ENCODE measurements at regions not wholly inside any gene's neighbourhood (a gene's known extent, or its start where the extent isn't known, plus 50 kb on each side); places are given as distances from the start of the nearest gene placed in this dataset.

GRCh38 chr2:234339011-234339410 is 157.9 kb downstream of the ARL4C start:
- no peak for DNase-seq (ENCODE audit: low spot score in 2 of 2)
- H3K4me3 ChIP-seq (ENCODE audit: low read depth, poor library complexity, severe bottlenecking): no peak overlapping the region
- no peak for TF ChIP-seq POLR2A (IDR thresholded peaks at IDR 0.05)
- whole genome bisulfite sequencing, 2 donors: 85 to 98% methylated on average over 2 of the region's 2 CpGs
- intact Hi-C loops (cut with DNase I; ENCODE audit: low total_unique reads): no loop called here

DNA sequence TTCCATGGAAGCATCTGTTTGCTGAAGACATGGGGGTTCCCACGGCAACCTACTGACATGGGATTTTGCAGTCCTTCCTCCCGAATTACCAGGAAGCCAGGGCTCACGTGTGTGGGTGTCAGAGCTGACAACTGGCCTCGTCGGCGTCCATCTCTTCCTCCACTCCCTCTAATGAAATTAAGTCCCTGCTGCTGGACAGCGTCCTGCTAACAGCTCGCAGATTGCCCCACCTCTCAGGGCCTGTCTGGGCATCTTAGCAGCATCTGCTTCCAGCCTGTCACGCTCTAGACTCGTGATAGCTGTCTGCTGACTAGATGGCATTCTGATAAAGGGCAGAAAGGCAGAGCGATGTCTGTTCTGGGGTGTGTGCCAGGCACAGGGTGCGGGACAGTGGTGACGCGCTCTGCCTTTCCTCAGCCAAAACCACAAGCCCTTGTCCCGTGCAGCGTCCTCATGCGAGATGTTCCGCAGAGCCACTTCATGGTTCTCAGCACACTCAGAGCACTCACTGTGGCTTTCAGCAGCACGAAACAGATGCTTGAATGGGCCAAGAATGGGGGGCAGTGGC is 161.1 kb downstream of the ARL4C start:
- intact Hi-C loops (cut with DNase I; ENCODE audit: low total_unique reads): no loop called here
- no peak overlapping the region for H3K4me3 ChIP-seq (ENCODE audit: low read depth, poor library complexity, severe bottlenecking)
- WGBS, 2 donors: 4 to 10% methylated on average over 17 to 19 of the region's 19 CpGs
- TF ChIP-seq POLR2A (IDR thresholded peaks at IDR 0.05) (no peak), CTCF (IDR thresholded peaks at IDR 0.05) (no peak)
- DNase-seq (ENCODE audit: low spot score in 2 of 2): peak; percentile 96 to 98

GRCh38 chr2:234334756-234335155 is 162.1 kb downstream of the ARL4C start:
- TF ChIP-seq CTCF (IDR thresholded peaks at IDR 0.05) (no peak), POLR2A (IDR thresholded peaks at IDR 0.05) (no peak)
- no peak for DNase-seq (ENCODE audit: low spot score in 2 of 2)
- no peak overlapping the region for H3K4me3 ChIP-seq (ENCODE audit: low read depth, poor library complexity, severe bottlenecking)
- intact Hi-C loops (cut with DNase I; ENCODE audit: low total_unique reads): no loop called here
- 56 to 61% methylated on average over 4 of the region's 4 CpGs for WGBS, 2 donors

- DNase-seq (ENCODE audit: low spot score in 2 of 2): peak in 1 of 2 donors; percentile 84
- H3K4me3 ChIP-seq (ENCODE audit: low read depth, poor library complexity, severe bottlenecking): no peak overlapping the region
- intact Hi-C loops (cut with DNase I; ENCODE audit: low total_unique reads): no loop called here
- TF ChIP-seq CTCF (IDR thresholded peaks at IDR 0.05) (no peak), POLR2A (IDR thresholded peaks at IDR 0.05) (no peak)
- 27 to 59% methylated on average over 3 of the region's 3 CpGs for WGBS, 2 donors
Measured at GRCh38 chr2:234334151-234334550, 162.7 kb downstream of the ARL4C start.

GRCh38 chr2:234333168-234334130 is 163.4 kb downstream of the ARL4C start:
- DNase-seq (ENCODE audit: low spot score in 2 of 2): peak in 1 of 2 donors; percentile 82
- no peak overlapping the region for H3K4me3 ChIP-seq (ENCODE audit: low read depth, poor library complexity, severe bottlenecking)
- no peak for TF ChIP-seq POLR2A (IDR thresholded peaks at IDR 0.05)
- TF ChIP-seq CTCF (IDR thresholded peaks at IDR 0.05): no peak
- intact Hi-C loops (cut with DNase I; ENCODE audit: low total_unique reads): no loop called here
- WGBS, 2 donors: 89 to 90% methylated on average over 8 to 10 of the region's 10 CpGs

DNA sequence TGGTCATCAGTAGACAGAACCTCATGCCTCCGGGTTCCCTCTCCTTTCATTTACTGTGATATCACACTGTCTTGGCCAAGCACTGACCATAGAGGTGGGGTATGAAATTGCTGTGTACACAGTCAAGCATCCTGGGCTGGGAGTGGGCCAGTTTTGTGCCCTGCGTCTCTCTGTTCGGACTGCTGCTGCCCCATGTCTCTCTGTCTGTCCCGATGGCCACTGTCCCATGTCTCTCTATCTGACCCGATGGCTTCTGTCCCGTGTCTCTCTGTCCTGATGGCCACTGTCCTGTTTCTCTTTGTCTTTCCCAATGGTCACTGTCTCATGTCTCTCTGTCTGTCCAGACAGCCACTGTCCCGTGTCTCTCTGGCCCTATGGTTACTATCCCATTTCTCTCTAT is 164.9 kb downstream of the ARL4C start:
- intact Hi-C loops (cut with DNase I; ENCODE audit: low total_unique reads): no loop called here
- H3K4me3 ChIP-seq (ENCODE audit: low read depth, poor library complexity, severe bottlenecking): no peak overlapping the region
- no peak for TF ChIP-seq POLR2A (IDR thresholded peaks at IDR 0.05)
- TF ChIP-seq CTCF (IDR thresholded peaks at IDR 0.05): no peak
- 89 to 94% methylated on average over 7 of the region's 7 CpGs for WGBS, 2 donors
- peak in 1 of 2 donors; percentile 73 for DNase-seq (ENCODE audit: low spot score in 2 of 2)

All from lower leg skin (tissue), 4 donors.